ENCODE measurements at regions not wholly inside any gene's neighbourhood (a gene's known extent, or its start where the extent isn't known, plus 50 kb on each side); places are given as distances from the start of the nearest gene placed in this dataset.

- H3K4me3 ChIP-seq, result no peak overlapping the region
- 54 to 84% (median 77%) methylated on average over 2 of the region's 2 CpGs for WGBS, 4 donors
- intact Hi-C loops (cut with DNase I), result no loop called here
- no peaks in the 10 kb centered on the region for H3K4me1 ChIP-seq (replicated peaks in 1 of 2)
- TF ChIP-seq, protein P1, sequence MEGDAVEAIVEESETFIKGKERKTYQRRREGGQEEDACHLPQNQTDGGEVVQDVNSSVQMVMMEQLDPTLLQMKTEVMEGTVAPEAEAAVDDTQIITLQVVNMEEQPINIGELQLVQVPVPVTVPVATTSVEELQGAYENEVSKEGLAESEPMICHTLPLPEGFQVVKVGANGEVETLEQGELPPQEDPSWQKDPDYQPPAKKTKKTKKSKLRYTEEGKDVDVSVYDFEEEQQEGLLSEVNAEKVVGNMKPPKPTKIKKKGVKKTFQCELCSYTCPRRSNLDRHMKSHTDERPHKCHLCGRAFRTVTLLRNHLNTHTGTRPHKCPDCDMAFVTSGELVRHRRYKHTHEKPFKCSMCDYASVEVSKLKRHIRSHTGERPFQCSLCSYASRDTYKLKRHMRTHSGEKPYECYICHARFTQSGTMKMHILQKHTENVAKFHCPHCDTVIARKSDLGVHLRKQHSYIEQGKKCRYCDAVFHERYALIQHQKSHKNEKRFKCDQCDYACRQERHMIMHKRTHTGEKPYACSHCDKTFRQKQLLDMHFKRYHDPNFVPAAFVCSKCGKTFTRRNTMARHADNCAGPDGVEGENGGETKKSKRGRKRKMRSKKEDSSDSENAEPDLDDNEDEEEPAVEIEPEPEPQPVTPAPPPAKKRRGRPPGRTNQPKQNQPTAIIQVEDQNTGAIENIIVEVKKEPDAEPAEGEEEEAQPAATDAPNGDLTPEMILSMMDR (IDR thresholded peaks at IDR 0.05), result no peak
- no peak for TF ChIP-seq POLR2A (IDR thresholded peaks at IDR 0.05)
- no peaks in the 10 kb centered on the region for H3K36me3 ChIP-seq (replicated peaks in 1 of 2)
- DNase-seq, result no peak
- H3K27ac ChIP-seq, result no peak overlapping the region
- H3K27me3 ChIP-seq, result no peaks in the 10 kb centered on the region
- H3K9me3 ChIP-seq (replicated peaks in 1 of 3), result no peaks in the 10 kb centered on the region
Measured at GRCh38 chr13:80744147-80744914, 403.4 kb upstream of the SPRY2 start.

- DNase-seq, result no peak
- Histone ChIP-seq H3K36me3 (replicated peaks in 1 of 2) (no peaks in the 10 kb centered on the region), H3K27me3 (no peaks in the 10 kb centered on the region), H3K27ac (no peak overlapping the region), H3K4me3 (no peak overlapping the region), H3K9me3 (replicated peaks in 1 of 3) (no peaks in the 10 kb centered on the region), H3K4me1 (replicated peaks in 1 of 2) (no peaks in the 10 kb centered on the region)
- TF ChIP-seq POLR2A (IDR thresholded peaks at IDR 0.05), result no peak
- TF ChIP-seq, protein P1 (IDR thresholded peaks at IDR 0.05), result no peak
- 59 to 69% (median 60%) methylated on average over 1 of the region's 1 CpG for WGBS, 4 donors
- intact Hi-C loops (cut with DNase I), result no loop called here
Measured at GRCh38 chr13:80742033-80742432, 401.1 kb upstream of the SPRY2 start.

DNA sequence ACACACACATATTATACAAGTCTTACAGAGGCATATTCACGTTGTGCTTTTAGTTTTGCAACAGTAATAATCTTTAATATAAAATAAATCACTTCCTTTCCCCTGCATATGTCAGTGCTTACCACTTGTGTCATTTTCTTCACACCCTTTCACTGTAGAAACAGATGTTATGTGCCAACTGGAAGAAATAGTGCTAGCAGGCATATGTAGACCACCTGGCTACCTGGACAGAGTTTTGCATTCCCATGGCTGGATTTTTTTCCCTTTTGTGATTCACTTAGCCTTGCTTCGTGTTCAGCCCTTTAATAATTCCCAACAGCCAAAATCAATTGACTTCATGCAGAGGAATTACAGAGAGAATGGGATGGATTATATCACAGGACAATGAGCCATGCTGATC, 399.1 kb upstream of the SPRY2 start:
- H3K4me1 ChIP-seq (replicated peaks in 1 of 2), result no peaks in the 10 kb centered on the region
- intact Hi-C loops (cut with DNase I), result no loop called here
- H3K27ac ChIP-seq, result no peak overlapping the region
- H3K27me3 ChIP-seq, result no peaks in the 10 kb centered on the region
- DNase-seq, result no peak
- no peaks in the 10 kb centered on the region for H3K9me3 ChIP-seq (replicated peaks in 1 of 3)
- TF ChIP-seq POLR2A (IDR thresholded peaks at IDR 0.05), result no peak
- TF ChIP-seq, protein P1 (IDR thresholded peaks at IDR 0.05), result no peak
- H3K4me3 ChIP-seq, result no peak overlapping the region
- WGBS, 4 donors, result 60 to 69% (median 66%) methylated on average over 2 of the region's 2 CpGs
- H3K36me3 ChIP-seq (replicated peaks in 1 of 2), result no peaks in the 10 kb centered on the region

GRCh38 chr13:80737513-80737912, 396.6 kb upstream of the SPRY2 start:
- H3K27ac ChIP-seq, result no peak overlapping the region
- no peaks in the 10 kb centered on the region for H3K27me3 ChIP-seq
- no peaks in the 10 kb centered on the region for H3K36me3 ChIP-seq (replicated peaks in 1 of 2)
- no peak overlapping the region for H3K4me3 ChIP-seq
- no peak for DNase-seq
- intact Hi-C loops (cut with DNase I), result no loop called here
- no peaks in the 10 kb centered on the region for H3K9me3 ChIP-seq (replicated peaks in 1 of 3)
- no peaks in the 10 kb centered on the region for H3K4me1 ChIP-seq (replicated peaks in 1 of 2)
- 55 to 82% (median 69%) methylated on average over 1 of the region's 1 CpG for WGBS, 4 donors
- TF ChIP-seq, protein P1 (IDR thresholded peaks at IDR 0.05), result no peak
- no peak for TF ChIP-seq POLR2A (IDR thresholded peaks at IDR 0.05)
